K562 (cell line): ENCODE measurements at regions not wholly inside any gene's neighbourhood (a gene's known extent, or its start where the extent isn't known, plus 50 kb on each side); places are given as distances from the start of the nearest gene placed in this dataset.

ENCODE experiments used
- HNRNPLL ChIP-seq: fragments of 200-400 bp; formaldehyde crosslinking; IDR thresholded peaks from 2 replicates; pipeline ENCODE4 v1.6.1; 2017; ENCODE audit warnings: low read length, low read depth, mild to moderate bottlenecking; ENCODE audit not compliant: poor library complexity, severe bottlenecking
- MGA ChIP-seq: fragments of 450-650 bp; IDR thresholded peaks from 2 replicates; pipeline ENCODE4 v1.6.1; 2016; ENCODE audit warnings: mild to moderate bottlenecking, moderate library complexity
- POLR2A ChIP-seq: fragments of 450-650 bp; conservative IDR thresholded peaks from 2 replicates; pipeline ENCODE4 v1.6.1; 2016
- RB1 ChIP-seq: fragments of 450-650 bp; IDR thresholded peaks from 2 replicates; pipeline ENCODE4 v1.6.1; 2017; ENCODE audit warnings: low read depth, mild to moderate bottlenecking
- TBL1XR1 ChIP-seq, 2 experiments: IDR thresholded peaks; 2 replicates each; pipeline ENCODE4 v1.6.1; 2012; ENCODE audit warnings: improper control_type of control experiment in 2 of 2, low read length in 2 of 2, mild to moderate bottlenecking in 1 of 2
- ZHX1 ChIP-seq: fragments of 150-350 bp; conservative IDR thresholded peaks from 2 replicates; pipeline ENCODE4 v1.6.1; 2014; ENCODE audit warnings: low read length
- ZNF551 ChIP-seq: fragments of 250-450 bp; sonication (Bioruptor Pico); IDR thresholded peaks from 2 replicates; pipeline ENCODE4 v1.5.0; 2021; ENCODE audit warnings: mild to moderate bottlenecking, moderate library complexity

DNA sequence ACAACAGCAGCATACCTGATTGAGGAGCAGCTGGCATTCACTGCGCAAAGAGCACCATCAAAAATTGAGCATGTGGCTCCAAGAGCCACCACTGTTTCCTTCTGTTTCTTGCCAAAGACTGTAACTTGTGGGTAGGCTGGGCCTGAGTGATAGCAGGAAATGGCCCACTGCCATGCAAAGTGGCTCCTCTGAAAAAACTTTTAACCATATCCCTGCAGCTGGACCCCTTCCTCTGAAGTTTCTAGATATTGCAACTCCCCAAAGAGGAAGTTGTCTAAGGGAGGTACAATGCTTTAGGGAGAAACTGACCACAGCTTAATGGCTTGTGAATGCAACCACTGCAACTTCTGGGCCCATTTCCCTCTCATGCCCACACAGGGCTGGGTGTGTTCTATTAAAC lies 355.4 kb upstream of the PDE4D start (continued):
- TF ChIP-seq MGA, result no peak
- no peak for TF ChIP-seq ZNF551 (CRISPR knock-in tag)
- no peak for TF ChIP-seq POLR2A
- TF ChIP-seq RB1, result no peak
- no peak for TF ChIP-seq HNRNPLL
- no peak for TF ChIP-seq TBL1XR1 (IDR thresholded peaks at IDR 0.05; ENCODE audit: low read length in 2 of 2)
- TF ChIP-seq ZHX1, result no peak
